Suppressor macrophage treated with lipopolysaccharide for 4 hours (primary cell): ENCODE measurements at regions not wholly inside any gene's neighbourhood (a gene's known extent, or its start where the extent isn't known, plus 50 kb on each side); places are given as distances from the start of the nearest gene placed in this dataset.
A peak's percentile ranks its signal among the peaks of the same experiment; 100 is the strongest.
"Not testable (repeated sequence)": the region's sequence is repeated elsewhere in the genome, so short reads cannot be mapped to it uniquely, and the experiment has no call there.

Source experiments
- DNase-seq: peaks from one replicate; pipeline ENCODE4 v3.0.0-alpha.2; 2020

GRCh38 chr3:22612927-22613326 is 590.2 kb upstream of the UBE2E2 start:
- DNase-seq, result no peak

DNA sequence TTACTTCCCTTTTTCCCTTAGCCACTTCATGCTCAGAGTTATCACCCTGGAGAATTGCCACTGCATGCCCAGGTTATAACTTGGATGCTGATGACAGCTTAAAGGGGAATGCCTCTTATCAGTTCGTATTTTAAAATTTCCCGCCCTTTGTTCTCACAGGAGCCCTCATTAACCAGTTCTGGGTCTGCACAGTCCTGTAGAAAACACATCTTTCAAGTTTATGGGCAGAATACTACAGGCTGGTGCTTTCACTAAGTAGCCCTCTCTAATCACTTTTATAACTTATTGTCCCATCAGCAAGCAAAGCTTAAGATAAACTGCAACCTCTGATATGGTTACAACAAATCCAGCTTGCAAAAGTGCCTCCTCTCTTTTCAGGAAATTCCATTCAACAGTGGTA is 587.3 kb upstream of the UBE2E2 start:
- no peak for DNase-seq

DNA sequence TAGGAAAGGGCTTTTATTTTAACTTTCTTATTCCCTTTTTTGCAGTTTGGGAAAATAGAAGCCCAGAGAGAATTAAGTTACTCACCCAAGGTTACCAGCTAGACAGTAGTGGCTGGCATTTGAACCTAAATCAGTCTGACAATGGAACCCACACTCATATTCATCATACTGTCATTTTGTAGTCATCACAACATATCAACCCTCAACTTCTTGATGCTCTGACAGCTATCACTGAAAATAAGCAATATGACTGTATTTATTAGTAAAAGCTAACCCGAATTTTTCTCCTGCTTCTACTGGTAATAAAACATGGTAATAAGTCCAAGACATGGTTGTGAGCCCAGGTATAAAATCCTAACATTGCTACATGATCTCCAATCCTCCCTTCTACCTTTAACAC is 585.8 kb upstream of the UBE2E2 start:
- DNase-seq, result no peak

DNA sequence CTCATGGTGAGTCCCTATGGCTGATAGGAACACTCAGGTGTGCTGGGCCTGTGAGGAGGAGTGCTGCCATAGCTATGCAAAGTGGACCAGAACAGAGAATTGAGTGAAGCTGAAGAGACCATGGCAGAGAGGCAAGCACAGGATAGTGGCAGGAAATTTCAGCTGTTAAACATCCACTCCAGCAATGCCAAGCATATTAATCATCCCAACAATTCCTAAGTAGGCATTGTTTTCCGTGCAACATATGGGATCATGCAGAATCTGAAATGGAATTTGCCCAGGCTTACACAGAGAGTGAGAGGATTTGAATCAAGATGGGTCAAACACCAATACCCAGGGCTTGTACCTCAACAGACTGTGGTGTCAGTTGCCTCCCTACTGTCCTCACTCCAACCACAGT is 582.6 kb upstream of the UBE2E2 start:
- DNase-seq, result no peak

DNA sequence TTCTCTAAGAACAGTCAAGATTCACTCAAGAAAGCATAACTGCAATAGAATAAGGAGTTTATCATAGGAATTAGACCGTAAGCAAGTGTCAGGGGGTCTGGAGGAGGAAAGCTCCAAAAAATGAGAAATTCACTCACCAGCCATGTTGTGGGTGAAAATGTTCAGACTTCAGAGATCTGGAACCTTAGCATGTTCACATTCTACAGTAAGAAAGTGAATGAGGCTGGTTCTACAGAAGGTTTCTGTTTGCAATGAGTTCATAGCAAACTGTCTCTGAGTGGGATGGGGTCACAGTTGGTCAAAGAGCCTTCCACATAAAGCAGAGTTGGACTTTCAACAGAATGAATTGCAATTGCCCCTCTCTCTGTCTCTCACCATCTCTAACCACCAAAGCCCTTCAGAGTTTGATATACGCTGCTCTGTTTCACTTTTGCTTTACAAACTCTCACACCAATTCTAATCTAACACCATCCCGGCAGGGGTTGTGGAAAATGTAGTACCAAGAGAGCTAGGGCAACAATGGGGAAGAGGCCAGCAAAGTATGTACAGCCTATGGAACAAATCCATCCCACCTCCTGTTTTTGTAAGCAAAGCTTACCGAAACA is 581.8 kb upstream of the UBE2E2 start:
- no peak for DNase-seq

DNA sequence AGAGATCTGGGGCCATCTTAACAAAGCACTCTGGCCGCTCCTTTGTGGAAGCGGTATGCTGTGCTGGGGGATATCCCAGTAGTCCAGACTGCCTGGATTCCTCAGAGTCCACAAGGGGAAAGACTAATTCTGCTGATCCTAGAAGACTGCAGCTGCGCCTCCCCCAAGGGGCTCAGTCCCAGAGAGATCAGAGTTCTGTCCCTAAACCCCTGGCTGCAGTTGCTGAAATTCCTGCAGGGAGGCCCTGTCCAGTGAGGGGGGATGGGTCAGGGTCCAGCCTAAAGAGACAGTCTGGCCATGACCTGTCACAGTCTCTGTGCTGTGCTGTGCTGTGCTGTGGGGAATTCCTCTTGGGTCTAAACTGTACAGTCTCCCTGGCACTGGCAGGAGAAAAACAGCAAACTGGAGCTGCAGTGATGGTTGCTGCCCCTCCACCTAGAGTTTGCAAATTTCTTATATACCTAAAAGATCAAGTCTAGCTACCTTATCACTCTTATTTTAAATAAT is 575.1 kb upstream of the UBE2E2 start:
- no peak for DNase-seq

GRCh38 chr3:22632536-22632935 is 570.6 kb upstream of the UBE2E2 start:
- no peak for DNase-seq

- DNase-seq, result peak; percentile 49
Observed at GRCh38 chr3:22634433-22634832, 568.7 kb upstream of the UBE2E2 start.

- DNase-seq, result peak; percentile 17
Observed at GRCh38 chr3:22659651-22660475, 543.3 kb upstream of the UBE2E2 start.

GRCh38 chr3:22660606-22661005 is 542.5 kb upstream of the UBE2E2 start:
- DNase-seq, result no peak

- no peak for DNase-seq
Observed at GRCh38 chr3:22661121-22661700, 541.9 kb upstream of the UBE2E2 start.

- DNase-seq, result no peak
Observed at GRCh38 chr3:22665528-22665927, 537.6 kb upstream of the UBE2E2 start.

DNA sequence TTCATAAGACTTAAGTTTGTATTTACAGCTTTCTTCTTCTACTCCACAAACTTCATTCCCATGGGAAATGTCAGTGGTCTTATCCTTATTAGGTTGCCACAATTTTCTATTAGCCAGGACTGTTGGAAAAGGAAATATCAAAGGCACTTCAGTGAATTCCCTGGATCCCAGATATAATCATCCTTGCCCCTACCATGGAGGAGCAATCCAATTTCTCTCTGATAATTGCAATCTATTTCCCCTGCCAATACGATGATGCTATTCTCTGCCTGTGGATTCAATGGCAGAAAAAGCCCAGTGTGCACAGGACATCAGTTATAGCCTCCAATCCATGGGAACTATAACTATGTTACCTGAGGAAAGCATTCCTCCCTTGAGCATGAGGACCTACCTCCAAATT is 536.4 kb upstream of the UBE2E2 start:
- DNase-seq, result no peak

DNA sequence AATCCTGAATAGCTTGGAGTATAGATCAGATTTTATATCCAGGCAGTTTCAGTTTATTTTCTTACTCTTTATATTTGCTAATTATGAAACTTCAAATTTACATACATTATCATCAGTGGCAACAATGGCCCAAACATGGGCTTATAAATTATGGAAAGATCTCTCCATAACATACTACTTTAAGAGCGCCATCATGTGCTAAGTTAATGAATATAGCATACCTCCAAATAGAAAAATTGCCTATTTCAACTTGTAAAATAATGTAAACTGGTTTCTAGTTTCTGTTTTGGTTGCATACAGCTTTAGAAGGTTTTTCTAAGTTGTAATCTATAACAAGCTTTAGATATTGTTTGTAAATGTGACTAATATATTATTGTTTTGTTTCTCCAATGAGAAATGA is 531.3 kb upstream of the UBE2E2 start:
- no peak for DNase-seq

DNA sequence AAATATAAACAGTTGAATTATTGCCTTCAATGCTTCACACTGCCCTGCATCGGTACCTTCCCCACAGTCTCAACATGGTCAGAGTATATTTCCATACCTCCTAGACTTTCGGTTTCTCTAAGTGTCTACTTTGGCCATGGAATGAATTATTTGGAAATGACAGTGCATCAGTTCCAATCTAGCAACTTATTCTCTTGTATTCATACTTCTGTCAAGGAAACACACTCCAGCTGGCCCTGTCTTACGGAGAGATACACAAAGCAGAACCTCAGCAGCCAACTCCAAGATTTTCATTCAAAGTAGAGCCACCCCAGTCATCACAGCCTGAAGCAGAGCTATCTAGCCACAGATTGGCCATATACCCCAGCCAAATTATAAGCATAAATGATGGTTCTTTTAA is 518.4 kb upstream of the UBE2E2 start:
- no peak for DNase-seq

GRCh38 chr3:22685597-22685996 is 517.5 kb upstream of the UBE2E2 start:
- no peak for DNase-seq

DNA sequence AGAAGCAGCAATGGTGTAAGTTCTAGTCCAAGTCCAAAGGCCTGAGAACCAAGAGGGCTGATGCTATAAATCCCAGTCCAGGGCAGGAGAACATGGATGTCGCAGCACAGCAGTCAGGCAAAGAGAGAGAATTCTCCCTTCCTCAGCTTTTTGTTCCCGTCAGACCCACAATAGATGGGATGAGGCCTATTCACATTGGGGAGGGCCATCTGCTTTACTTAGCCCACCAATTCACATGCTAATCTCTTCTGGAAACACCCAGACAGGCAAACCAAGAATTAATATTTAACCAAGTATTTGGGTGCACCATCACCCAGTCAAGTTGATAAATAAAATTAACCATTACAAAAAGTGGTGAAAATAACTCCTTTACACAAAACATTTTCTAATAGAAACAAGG is 511.7 kb upstream of the UBE2E2 start:
- DNase-seq, result no peak

GRCh38 chr3:22691856-22692628 is 511.1 kb upstream of the UBE2E2 start:
- no peak for DNase-seq

GRCh38 chr3:22700876-22701275 is 502.3 kb upstream of the UBE2E2 start:
- no peak for DNase-seq

DNA sequence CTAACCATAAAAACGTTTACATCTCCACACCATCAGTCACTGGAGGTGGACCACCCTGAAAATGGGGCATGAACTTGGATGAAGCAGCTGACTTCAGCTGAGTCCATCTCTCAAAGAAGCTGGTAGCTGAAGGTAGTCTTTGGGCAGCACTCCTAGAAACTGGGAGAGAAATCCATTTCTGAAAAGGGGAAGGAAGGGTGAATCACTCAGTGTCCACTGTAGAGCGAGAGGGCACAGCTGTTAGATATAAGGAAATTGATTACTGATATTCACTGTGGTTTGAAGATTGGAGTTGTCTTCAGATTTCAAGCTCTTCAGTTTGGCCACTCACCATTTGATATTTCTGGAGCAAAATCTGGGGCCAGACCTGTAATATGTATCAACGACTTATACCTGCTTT is 499.0 kb upstream of the UBE2E2 start:
- DNase-seq, result peak; percentile 30

- no peak for DNase-seq
Observed at GRCh38 chr3:22704571-22705354, 498.4 kb upstream of the UBE2E2 start.

- DNase-seq, result not testable (repeated sequence)
Observed at GRCh38 chr3:22706922-22707321, 496.2 kb upstream of the UBE2E2 start.

DNA sequence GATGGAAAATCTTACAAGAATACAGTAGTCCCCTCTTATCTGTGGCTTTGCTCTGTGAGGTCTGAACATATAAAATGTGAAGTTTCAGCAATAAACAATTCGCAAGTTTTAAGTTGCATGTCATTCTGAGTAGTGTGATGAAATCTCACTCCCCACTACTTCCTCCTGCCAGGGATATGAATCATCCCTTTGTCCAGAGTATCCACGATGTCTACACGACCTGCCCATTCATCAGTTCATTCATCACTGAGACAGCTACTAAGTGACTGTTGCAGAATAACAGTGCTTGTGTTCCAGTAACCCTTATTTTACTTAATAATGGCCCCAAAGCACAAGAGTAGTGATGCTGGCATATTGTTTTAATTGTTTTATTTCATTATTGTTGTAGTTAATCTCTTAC is 489.2 kb upstream of the UBE2E2 start:
- peak; percentile 88 for DNase-seq
